ENCODE measurements at regions not wholly inside any gene's neighbourhood (a gene's known extent, or its start where the extent isn't known, plus 50 kb on each side); places are given as distances from the start of the nearest gene placed in this dataset.

GRCh38 chr1:115426231-115426771 lies 88.3 kb upstream of the NGF start:
- peak overlapping the region; percentile 71 for H2AK9ac ChIP-seq (replicated peaks; ENCODE audit: low read depth, low read length, poor library complexity)
- ATAC-seq (ENCODE audit: low read depth) (peak; percentile 78), DNase-seq (peak; percentile 91)
- intact Hi-C loops (cut with micrococcal nuclease) (no loop called here), in situ Hi-C loops (cut with MboI; ENCODE audit: low sequenced_read_pairs) (no loop called here), dilution Hi-C loops (cut with HindIII; ENCODE audit: low sequenced_read_pairs, unreplicated experiment) (no loop called here)
- peak overlapping the region; percentile 83 for H3K18ac ChIP-seq (ENCODE audit: low read depth, low read length)
- no peak overlapping the region for H3K4me3 ChIP-seq (ENCODE audit: insufficient read depth, low read depth, low read length)
- H3K27ac ChIP-seq (ENCODE audit: insufficient read depth, low read length): peak overlapping the region; percentile 82
- peak overlapping the region; percentile 86 for H4K5ac ChIP-seq (ENCODE audit: low read depth, low read length)
- ChIA-PET CTCF (interaction anchor here (0.7 kb wide), 2 partner anchors 15 to 92 kb away, joined by 3 read pairs; no protein-coding TSS in a partner anchor), POLR2A (ENCODE audit: unreplicated experiment) (interaction anchor here (0.7 kb wide), 1 partner anchor 1445 kb away, joined by 6 read pairs; no protein-coding TSS in a partner anchor)
- peak overlapping the region; percentile 97 for H2BK5ac ChIP-seq (ENCODE audit: low read depth, low read length, poor library complexity, severe bottlenecking)
- H3K14ac ChIP-seq (replicated peaks; ENCODE audit: low read depth, low read length): peak overlapping the region; percentile 98
- H4K8ac ChIP-seq (ENCODE audit: low read depth in 2 of 2, low read length in 2 of 2): peak overlapping the region; percentile 71 to 93
- H4K20me1 ChIP-seq (ENCODE audit: insufficient read depth, low read length): no peaks in the 10 kb centered on the region
- no peaks in the 10 kb centered on the region for H3K9me3 ChIP-seq (ENCODE audit: control insufficient read depth, insufficient read depth, low read length)
- H2BK20ac ChIP-seq (ENCODE audit: low read depth, low read length): peak overlapping the region; percentile 98
- peaks cover 18% of the 10 kb centered on the region for H3K4me1 ChIP-seq (ENCODE audit: control insufficient read depth, insufficient read depth, low read length)
- peaks cover 25% of the 10 kb centered on the region for H3K9me1 ChIP-seq (ENCODE audit: insufficient read depth, low read length)
- peak overlapping the region; percentile 93 for H3K56ac ChIP-seq (ENCODE audit: extremely low read depth, insufficient read depth, low read length)
- H3K23ac ChIP-seq (ENCODE audit: low read depth, low read length): peak overlapping the region; percentile 96
- H3K4ac ChIP-seq (ENCODE audit: low read depth, low read length): peak overlapping the region; percentile 97
- H3K9ac ChIP-seq (ENCODE audit: low read depth, low read length): peak overlapping the region; percentile 8; the same call in 1 of the 2 replicates
- H3K79me1 ChIP-seq (ENCODE audit: low read depth in 1 of 2, low read length in 2 of 2): no peaks in the 10 kb centered on the region
- H3K4me2 ChIP-seq (ENCODE audit: low read depth, low read length): peak overlapping the region; percentile 11; the same call in 1 of the 2 replicates
- WGBS, 2 experiments (ENCODE audit: extremely low coverage in 2 of 2, insufficient read length in 1 of 2): 0% methylated on average over 1 of the region's 6 CpGs; no CpG with 5 or more reads in 1 of the 2 experiments
- H2AFZ ChIP-seq (replicated peaks; ENCODE audit: low read length, poor library complexity): peak overlapping the region; percentile 88
- peak; percentile 91 for TF ChIP-seq NFE2L2 (IDR thresholded peaks at IDR 0.05; ENCODE audit: low read depth, low read length)
- no peak for TF ChIP-seq RCOR1 (IDR thresholded peaks at IDR 0.05; ENCODE audit: insufficient replicate concordance, low read length)
- TF ChIP-seq SMC3 (IDR thresholded peaks at IDR 0.05; ENCODE audit: low read depth, low read length): no peak
- TF ChIP-seq RFX5 (IDR thresholded peaks at IDR 0.05; ENCODE audit: low read depth, low read length): no peak
- TF ChIP-seq POLR2A (IDR thresholded peaks at IDR 0.05; ENCODE audit: low read depth, low read length): peak; percentile 4; the same call in 1 of the 2 replicates
- TF ChIP-seq, protein P1, sequence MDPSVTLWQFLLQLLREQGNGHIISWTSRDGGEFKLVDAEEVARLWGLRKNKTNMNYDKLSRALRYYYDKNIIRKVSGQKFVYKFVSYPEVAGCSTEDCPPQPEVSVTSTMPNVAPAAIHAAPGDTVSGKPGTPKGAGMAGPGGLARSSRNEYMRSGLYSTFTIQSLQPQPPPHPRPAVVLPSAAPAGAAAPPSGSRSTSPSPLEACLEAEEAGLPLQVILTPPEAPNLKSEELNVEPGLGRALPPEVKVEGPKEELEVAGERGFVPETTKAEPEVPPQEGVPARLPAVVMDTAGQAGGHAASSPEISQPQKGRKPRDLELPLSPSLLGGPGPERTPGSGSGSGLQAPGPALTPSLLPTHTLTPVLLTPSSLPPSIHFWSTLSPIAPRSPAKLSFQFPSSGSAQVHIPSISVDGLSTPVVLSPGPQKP (IDR thresholded peaks at IDR 0.05; ENCODE audit: borderline replicate concordance, low read depth, low read length): no peak
- TF ChIP-seq, protein P2, sequence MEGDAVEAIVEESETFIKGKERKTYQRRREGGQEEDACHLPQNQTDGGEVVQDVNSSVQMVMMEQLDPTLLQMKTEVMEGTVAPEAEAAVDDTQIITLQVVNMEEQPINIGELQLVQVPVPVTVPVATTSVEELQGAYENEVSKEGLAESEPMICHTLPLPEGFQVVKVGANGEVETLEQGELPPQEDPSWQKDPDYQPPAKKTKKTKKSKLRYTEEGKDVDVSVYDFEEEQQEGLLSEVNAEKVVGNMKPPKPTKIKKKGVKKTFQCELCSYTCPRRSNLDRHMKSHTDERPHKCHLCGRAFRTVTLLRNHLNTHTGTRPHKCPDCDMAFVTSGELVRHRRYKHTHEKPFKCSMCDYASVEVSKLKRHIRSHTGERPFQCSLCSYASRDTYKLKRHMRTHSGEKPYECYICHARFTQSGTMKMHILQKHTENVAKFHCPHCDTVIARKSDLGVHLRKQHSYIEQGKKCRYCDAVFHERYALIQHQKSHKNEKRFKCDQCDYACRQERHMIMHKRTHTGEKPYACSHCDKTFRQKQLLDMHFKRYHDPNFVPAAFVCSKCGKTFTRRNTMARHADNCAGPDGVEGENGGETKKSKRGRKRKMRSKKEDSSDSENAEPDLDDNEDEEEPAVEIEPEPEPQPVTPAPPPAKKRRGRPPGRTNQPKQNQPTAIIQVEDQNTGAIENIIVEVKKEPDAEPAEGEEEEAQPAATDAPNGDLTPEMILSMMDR (conservative IDR thresholded peaks at IDR 0.05; ENCODE audit: low read depth, low read length): no peak
- TF ChIP-seq FOS (IDR thresholded peaks at IDR 0.05; ENCODE audit: low read depth, low read length): no peak
- TF ChIP-seq CEBPB (IDR thresholded peaks at IDR 0.05; ENCODE audit: low read depth, low read length): peak; percentile 1; the same call in 1 of the 2 replicates
- TF ChIP-seq USF2 (IDR thresholded peaks at IDR 0.05; ENCODE audit: low read depth, low read length): 0 out of 2 replicates have a peak, but pooled peaks have one; percentile 5
- peak; percentile 90 for TF ChIP-seq MAFK (IDR thresholded peaks at IDR 0.05; ENCODE audit: low read depth, low read length)
- TF ChIP-seq MXI1 (IDR thresholded peaks at IDR 0.05; ENCODE audit: borderline replicate concordance, low read depth, low read length): 0 out of 2 replicates have a peak, but pooled peaks have one; percentile 51
- peak overlapping the region; percentile 97 for H4K91ac ChIP-seq (ENCODE audit: insufficient read depth, low read depth, low read length)
- peak overlapping the region; percentile 99 for H2BK120ac ChIP-seq (ENCODE audit: low read depth, low read length)
- peak overlapping the region; percentile 98 for H2AK5ac ChIP-seq (ENCODE audit: low read depth, low read length)
- no peaks in the 10 kb centered on the region for H3K27me3 ChIP-seq (ENCODE audit: control insufficient read depth, insufficient read depth, low read length)
- BruUV-seq (replicated peaks): no TSS peak
- H2BK15ac ChIP-seq (ENCODE audit: low read depth, low read length): peak overlapping the region; percentile 100
- no peaks in the 10 kb centered on the region for H3K36me3 ChIP-seq (ENCODE audit: control insufficient read depth, insufficient read depth, low read length)

All from IMR-90 (cell line).